ENCODE measurements at regions not wholly inside any gene's neighbourhood (a gene's known extent, or its start where the extent isn't known, plus 50 kb on each side); places are given as distances from the start of the nearest gene placed in this dataset.

DNA sequence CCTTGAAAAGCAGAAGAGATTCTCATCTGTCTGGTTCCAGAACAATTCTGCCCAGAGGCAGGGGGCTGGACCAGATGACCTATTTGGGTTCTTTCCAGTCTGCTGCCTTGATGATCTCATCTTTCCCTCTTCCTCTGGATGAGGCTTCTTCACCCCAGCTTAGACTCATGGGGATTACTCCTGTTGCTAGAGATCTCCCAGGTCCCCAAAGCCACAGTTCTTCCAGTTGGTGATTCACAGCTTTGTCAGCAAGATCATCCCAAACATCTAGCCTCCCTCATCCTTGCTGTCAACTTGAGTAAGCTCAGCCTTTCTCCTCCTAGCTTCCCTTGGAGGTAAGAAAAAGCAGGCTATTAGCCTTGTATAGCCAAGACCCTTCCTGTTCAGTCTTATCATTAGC lies 64.2 kb upstream of the PJA1 start:
- no TSS peak for BruUV-seq (replicated peaks)
- Histone ChIP-seq H3K36me3 (ENCODE audit: control insufficient read depth, insufficient read depth, low read length) (no peaks in the 10 kb centered on the region), H3K27me3 (ENCODE audit: control insufficient read depth, insufficient read depth, low read length) (no peaks in the 10 kb centered on the region), H3K4me3 (ENCODE audit: low read depth in 2 of 2, low read length in 2 of 2) (no peak overlapping the region), H3K9me3 (ENCODE audit: control insufficient read depth, insufficient read depth, low read depth, low read length) (no peaks in the 10 kb centered on the region), H3K27ac (ENCODE audit: low read length) (no peak overlapping the region), H3K4me1 (ENCODE audit: control insufficient read depth, insufficient read depth, low read length) (no peaks in the 10 kb centered on the region)
- intact Hi-C loops (cut with micrococcal nuclease; ENCODE audit: unreplicated experiment) (loop anchor here (10.0 kb wide), 1 partner anchor 55 kb away; no protein-coding TSS in a partner anchor), in situ Hi-C loops (cut with HindIII; ENCODE audit: low pct_unique_long_range_greater_than_20kb, low sequenced_read_pairs) (no loop called here)
- TF ChIP-seq SIN3A (IDR thresholded peaks at IDR 0.05; ENCODE audit: borderline replicate concordance, insufficient read depth, low read depth, low read length) = no peak
- TF ChIP-seq TCF7L2 (IDR thresholded peaks at IDR 0.05; ENCODE audit: low read depth, low read length) = no peak
- TF ChIP-seq REST (IDR thresholded peaks at IDR 0.05; ENCODE audit: insufficient read depth in 1 of 2, low read depth in 2 of 2, low read length in 1 of 2) = no peak
- DNase-seq (ENCODE audit: low read depth, low spot score) (no peak), ATAC-seq (no peak)
- POLR2A ChIA-PET = no interaction called here
- CTCF ChIA-PET = no interaction called here

DNA sequence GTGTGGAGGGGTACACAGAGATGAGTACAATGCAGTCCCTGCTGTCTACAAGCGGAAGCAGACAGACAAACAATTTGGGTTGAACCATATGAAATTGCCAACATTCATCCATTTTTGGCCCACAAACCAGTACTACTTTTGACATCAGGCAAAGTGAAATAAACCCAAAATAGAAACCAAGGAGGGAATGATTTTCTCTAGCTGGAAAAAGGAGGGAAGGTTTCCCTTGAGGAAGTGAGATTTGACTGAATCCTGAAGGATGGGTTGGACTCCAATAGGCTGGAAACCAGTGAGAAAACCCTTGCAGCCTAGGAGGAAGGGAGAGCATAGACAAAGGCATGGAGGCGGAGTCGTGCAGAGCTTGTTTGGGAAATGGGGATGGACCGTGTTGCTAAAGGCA lies 63.5 kb upstream of the PJA1 start:
- intact Hi-C loops (cut with micrococcal nuclease; ENCODE audit: unreplicated experiment) (loop anchor here (10.0 kb wide), 1 partner anchor 56 kb away; no protein-coding TSS in a partner anchor), in situ Hi-C loops (cut with HindIII; ENCODE audit: low pct_unique_long_range_greater_than_20kb, low sequenced_read_pairs) (no loop called here)
- H3K4me3 ChIP-seq (ENCODE audit: low read depth in 2 of 2, low read length in 2 of 2) = no peak overlapping the region
- H3K36me3 ChIP-seq (ENCODE audit: control insufficient read depth, insufficient read depth, low read length) = no peaks in the 10 kb centered on the region
- CTCF ChIA-PET = no interaction called here
- no peak for DNase-seq (ENCODE audit: low read depth, low spot score)
- no peak for TF ChIP-seq POLR2AphosphoS5 (IDR thresholded peaks at IDR 0.05; ENCODE audit: low read depth, low read length)
- TF ChIP-seq CTCF (IDR thresholded peaks at IDR 0.05) = no peak
- TF ChIP-seq REST (IDR thresholded peaks at IDR 0.05; ENCODE audit: insufficient read depth in 1 of 2, low read depth in 2 of 2, low read length in 1 of 2) = no peak
- no peak for TF ChIP-seq SIN3A (IDR thresholded peaks at IDR 0.05; ENCODE audit: borderline replicate concordance, insufficient read depth, low read depth, low read length)
- TF ChIP-seq TCF7L2 (IDR thresholded peaks at IDR 0.05; ENCODE audit: low read depth, low read length) = no peak
- no peak overlapping the region for H3K27ac ChIP-seq (ENCODE audit: low read length)
- POLR2A ChIA-PET = no interaction called here
- no peaks in the 10 kb centered on the region for H3K27me3 ChIP-seq (ENCODE audit: control insufficient read depth, insufficient read depth, low read length)
- H3K4me1 ChIP-seq (ENCODE audit: control insufficient read depth, insufficient read depth, low read length) = no peaks in the 10 kb centered on the region
- BruUV-seq (replicated peaks) = no TSS peak
- H3K9me3 ChIP-seq (ENCODE audit: control insufficient read depth, insufficient read depth, low read depth, low read length) = no peaks in the 10 kb centered on the region
- no peak for ATAC-seq
